HG02885 (cell line): ENCODE measurements at regions not wholly inside any gene's neighbourhood (a gene's known extent, or its start where the extent isn't known, plus 50 kb on each side); places are given as distances from the start of the nearest gene placed in this dataset.
A peak's percentile ranks its signal among the peaks of the same experiment; 100 is the strongest.

ENCODE experiments used
- ATAC-seq: cut with Tn5 transposase; IDR thresholded peaks from one replicate; pipeline ENCODE4 v1.9.1; 2021; ENCODE audit warnings: mild to moderate bottlenecking; ENCODE audit not compliant: unreplicated experiment, poor library complexity

DNA sequence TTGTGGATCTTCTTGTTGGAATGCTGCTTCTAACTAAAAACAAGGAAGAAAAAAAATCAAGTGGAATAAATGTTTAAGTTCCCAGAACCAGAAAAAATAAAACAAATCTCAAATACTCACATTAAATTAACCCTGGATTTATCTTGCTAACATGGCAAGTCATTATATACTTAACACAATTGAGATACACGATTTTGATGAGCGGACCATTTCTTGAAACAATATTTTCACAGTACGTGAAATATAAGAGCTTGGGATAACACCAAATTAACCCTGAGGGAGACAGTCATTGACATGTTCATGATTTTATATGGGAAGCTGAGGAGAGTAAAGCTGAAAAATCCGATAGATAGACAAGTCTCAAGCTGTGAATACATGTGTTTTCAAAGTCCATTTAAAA, 128.6 kb downstream of the PTCSC3 start:
- no peak for ATAC-seq

DNA sequence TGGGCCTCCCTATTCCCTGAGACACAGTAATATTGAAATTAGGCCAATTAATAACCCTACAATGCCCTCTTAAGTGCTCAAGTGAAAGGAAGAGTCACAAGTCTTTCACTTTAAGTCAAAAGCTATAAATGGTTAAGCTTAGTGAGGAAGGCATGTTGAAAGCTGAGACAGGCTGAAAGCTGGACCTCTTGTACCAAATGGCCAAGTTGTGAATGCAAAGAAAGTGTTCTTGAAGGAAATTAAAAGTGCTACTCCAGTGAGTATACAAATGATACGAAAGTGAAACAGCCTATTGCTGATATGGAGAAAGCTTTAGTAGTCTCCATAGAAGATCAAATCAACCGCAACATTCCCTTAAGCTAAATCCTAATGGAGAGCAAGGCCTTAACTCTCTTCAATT, 140.8 kb downstream of the PTCSC3 start:
- peak; percentile 54 for ATAC-seq

DNA sequence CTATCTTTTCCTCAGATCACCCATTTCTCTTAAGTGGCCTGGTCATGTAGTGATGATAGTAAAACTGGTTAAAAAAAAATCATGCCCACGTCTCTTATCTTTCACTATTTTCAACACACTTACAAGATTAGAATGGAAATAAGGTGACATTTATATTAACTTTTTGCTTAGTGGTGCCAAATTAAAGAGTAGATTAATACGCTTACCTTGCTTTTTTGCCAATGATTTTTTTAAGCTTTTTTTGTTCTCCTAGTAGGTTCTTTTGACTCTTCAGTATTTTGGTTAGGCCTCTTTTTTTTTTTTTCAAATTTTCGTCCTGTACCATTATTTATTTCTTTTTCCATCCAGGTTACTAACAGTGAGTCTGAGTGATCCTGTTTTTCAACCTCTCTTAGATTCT, 147.9 kb downstream of the PTCSC3 start:
- ATAC-seq: no peak

- no peak for ATAC-seq
These were observed 148.3 kb downstream of the PTCSC3 start for GRCh38 chr14:36028218-36028617.

GRCh38 chr14:36027354-36027753, 149.2 kb downstream of the PTCSC3 start:
- no peak for ATAC-seq

GRCh38 chr14:36022765-36023410, 153.6 kb downstream of the PTCSC3 start:
- ATAC-seq: no peak

- peak; percentile 25 for ATAC-seq
These were observed 154.8 kb downstream of the PTCSC3 start for GRCh38 chr14:36021591-36022320.

- ATAC-seq: peak; percentile 32
These were observed 155.5 kb downstream of the PTCSC3 start for GRCh38 chr14:36021030-36021422.

DNA sequence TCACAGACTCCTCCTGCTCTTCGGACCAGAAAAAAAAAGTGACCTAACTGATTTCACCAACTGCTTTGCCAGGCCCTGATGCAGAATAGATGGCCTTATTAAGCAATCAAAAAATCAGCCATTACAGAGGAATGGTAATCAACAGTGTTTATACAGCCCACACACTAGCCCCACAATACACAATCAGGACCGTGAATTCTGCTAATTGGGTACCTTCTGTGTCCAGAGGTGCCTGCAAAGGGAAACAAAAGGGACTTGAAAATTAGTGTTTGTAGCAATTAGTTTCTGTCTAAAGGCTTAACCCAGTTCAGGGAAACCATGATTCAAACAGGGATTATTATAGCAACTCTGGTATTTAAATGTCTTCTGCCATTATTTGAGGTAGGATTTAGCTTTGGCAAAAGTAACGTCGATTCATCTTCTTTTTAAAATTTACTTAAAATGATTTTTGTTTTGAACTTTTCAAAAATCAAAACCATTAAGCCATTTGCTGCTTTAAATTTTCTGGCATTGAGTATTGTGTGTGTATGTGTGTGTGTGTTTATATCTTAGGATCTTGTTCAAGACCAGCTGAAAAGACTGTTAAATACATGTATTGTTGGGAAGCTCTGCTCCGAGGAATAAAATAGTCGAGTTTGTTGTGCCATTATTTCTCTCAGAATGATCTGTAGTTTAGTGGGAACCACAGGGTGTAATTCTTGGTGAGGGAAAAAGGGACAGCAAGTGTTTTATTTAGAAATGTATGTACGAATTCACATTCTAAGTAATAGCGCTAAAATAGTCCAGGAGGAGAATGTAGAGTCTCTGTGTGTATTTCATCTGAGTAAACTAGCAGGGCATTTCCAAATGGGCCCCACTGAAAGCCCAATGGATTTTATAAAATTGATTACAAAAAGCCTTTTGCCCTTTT, 156.1 kb downstream of the PTCSC3 start:
- no peak for ATAC-seq

GRCh38 chr14:36019126-36019525, 157.4 kb downstream of the PTCSC3 start:
- ATAC-seq: peak; percentile 79

GRCh38 chr14:36014236-36014635, 162.3 kb downstream of the PTCSC3 start:
- ATAC-seq: no peak

- no peak for ATAC-seq
These were observed 163.0 kb downstream of the PTCSC3 start for GRCh38 chr14:36013483-36013882.

DNA sequence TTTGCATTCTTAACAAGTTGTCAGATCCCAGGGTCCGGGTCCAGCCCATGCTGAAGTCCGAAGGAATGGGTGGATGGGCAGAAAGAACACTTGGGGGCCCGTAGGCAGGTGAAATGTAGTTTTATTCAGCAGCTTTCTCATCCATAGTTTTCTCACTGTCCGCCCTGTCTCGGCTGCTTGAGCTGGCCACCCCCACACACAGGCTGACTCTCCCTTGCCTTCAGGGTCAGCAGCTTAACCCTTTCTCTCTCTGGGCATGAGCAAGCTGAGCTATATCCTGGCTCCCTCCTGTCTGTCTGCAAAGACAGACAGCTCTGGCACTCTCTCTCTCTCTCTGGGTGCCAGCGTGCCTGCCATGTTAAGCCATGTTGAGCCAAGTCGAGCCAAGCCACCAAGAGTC, 163.9 kb downstream of the PTCSC3 start:
- ATAC-seq: no peak

DNA sequence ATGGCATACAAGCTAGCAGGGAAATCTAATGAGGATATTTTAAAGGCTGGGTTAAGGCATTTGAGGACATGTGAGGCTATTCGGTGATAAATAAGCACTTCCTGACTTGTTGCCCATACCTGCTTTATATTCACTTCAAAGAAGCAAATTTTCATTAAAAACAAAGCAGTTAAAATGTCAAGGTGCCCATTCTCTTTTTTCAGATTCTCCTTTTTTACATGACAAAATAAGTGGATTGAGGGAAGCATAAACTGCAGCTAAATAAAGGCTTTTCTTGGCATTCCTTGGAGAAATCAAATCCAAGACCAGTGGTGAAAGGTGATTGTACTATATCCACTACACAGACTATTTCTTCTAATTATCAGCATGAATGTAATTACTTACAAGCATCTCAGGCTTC, 166.9 kb downstream of the PTCSC3 start:
- no peak for ATAC-seq

DNA sequence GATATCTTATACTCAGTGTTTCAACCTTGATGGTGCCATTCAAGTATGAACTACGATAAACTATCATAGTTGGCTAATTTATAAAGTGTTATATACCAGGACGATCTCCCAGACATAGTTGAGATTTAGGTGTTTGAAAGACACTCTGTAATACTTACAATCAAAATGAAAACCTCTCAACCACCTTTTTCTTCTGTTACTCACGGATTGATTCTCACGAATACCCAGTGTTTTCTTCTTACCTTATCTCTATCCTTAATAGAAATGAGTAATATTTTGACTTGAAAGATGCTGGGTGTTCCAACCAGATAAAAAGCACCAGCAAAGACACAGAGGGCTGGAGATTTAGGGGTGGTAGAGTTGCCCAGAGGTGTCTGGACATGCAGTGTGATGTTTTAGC, 169.9 kb downstream of the PTCSC3 start:
- no peak for ATAC-seq

DNA sequence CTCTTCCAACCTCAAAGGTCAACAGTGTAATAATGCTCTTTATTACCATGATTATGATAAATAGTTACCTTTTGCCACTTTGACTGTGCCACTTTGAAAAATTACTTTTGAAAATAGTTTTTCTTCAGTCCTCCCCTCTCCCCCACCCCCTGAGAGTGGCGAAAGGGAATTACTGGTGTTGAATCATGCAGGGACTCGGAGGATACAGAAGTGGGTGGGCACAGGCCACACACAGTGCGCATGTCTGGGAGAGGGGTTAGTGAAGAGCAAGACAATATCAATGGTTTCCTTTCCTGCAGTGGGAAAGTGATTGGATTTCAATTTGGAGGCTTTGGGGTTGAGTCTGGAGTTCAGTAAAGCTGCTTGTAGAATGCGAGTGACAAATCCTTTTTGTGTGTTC, 170.9 kb downstream of the PTCSC3 start:
- ATAC-seq: no peak

DNA sequence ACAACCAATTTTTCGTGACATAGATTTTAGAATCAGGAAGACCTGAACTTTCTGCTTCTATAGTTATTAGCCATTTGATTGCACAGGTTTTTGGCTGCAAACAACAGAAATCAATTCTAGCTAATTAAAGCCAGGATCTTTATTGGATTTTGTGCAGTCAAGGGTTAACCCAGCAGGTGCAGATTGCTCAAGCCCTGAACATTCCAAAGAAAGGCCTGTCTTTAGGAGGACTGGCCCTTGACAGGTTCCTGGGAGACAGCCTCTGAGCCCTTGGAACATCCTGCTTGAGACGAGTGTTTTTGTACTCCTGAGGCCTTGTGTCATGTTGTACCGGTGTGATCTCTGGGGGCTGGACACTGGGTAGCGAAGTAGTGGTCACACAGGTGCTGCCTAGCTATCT, 174.6 kb downstream of the PTCSC3 start:
- ATAC-seq: no peak

GRCh38 chr14:35999294-35999693, 173.2 kb downstream of the BRMS1L start:
- no peak for ATAC-seq

GRCh38 chr14:35998303-35998702, 172.2 kb downstream of the BRMS1L start:
- no peak for ATAC-seq

DNA sequence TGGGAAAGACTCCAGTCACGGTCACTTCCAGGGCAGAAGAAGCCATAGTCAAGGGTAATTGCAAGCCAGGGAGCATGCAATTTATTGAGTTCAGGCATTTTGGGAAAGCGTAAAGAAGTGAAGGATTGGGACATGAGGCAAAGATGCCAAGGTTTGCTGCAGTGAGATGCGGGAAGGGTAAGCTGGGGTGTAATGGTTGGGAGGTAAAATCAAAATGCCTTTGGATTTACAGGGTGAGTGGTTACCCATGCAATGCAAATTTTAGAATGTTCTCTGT, 167.5 kb downstream of the BRMS1L start:
- ATAC-seq: no peak
